Mesodermal cell (in vitro differentiated cells): ENCODE measurements at regions not wholly inside any gene's neighbourhood (a gene's known extent, or its start where the extent isn't known, plus 50 kb on each side); places are given as distances from the start of the nearest gene placed in this dataset.
"Not testable (repeated sequence)": the region's sequence is repeated elsewhere in the genome, so short reads cannot be mapped to it uniquely, and the experiment has no call there.

Experiments used
- H3K27ac ChIP-seq: 2 replicates; pipeline ENCODE4 v1.7.0; 2013; ENCODE audit warnings: mild to moderate bottlenecking, low read depth, low read length, moderate library complexity; ENCODE audit not compliant: severe bottlenecking
- H3K36me3 ChIP-seq: 2 replicates; pipeline ENCODE4 v1.7.1; 2013; ENCODE audit warnings: mild to moderate bottlenecking, low read length, moderate library complexity; ENCODE audit not compliant: control insufficient read depth, insufficient read depth
- H3K4me1 ChIP-seq: one replicate; pipeline ENCODE4 v1.7.1; 2013; ENCODE audit warnings: mild to moderate bottlenecking, low read length; ENCODE audit not compliant: insufficient read depth, control insufficient read depth, poor library complexity, severe bottlenecking
- H3K4me3 ChIP-seq: 2 replicates; pipeline ENCODE4 v1.7.0; 2013; ENCODE audit warnings: low read length, control low read depth, mild to moderate bottlenecking; ENCODE audit not compliant: insufficient read depth, poor library complexity, severe bottlenecking; ENCODE audit errors: extremely low read depth
- H3K9me3 ChIP-seq: 2 replicates; pipeline ENCODE4 v1.7.1; 2013; ENCODE audit warnings: mild to moderate bottlenecking, low read length, moderate library complexity; ENCODE audit not compliant: control insufficient read depth
- WGBS, 2 experiments: methylation state at CpG; one replicate each; pipeline ENCODE4 v1.1.5; 2013; ENCODE audit warnings: missing lambda C conversion rate in 2 of 2; ENCODE audit not compliant: insufficient coverage in 2 of 2; 5-methylcytosine and 5-hydroxymethylcytosine counted together

GRCh38 chr6:19603721-19604120, 233.4 kb upstream of the ID4 start:
- WGBS, 2 experiments: 86 to 100% methylated on average over 1 of the region's 1 CpG
- no peak overlapping the region for H3K4me3 ChIP-seq
- H3K9me3 ChIP-seq: no peaks in the 10 kb centered on the region
- H3K27ac ChIP-seq: no peak overlapping the region
- H3K4me1 ChIP-seq: no peaks in the 10 kb centered on the region
- no peaks in the 10 kb centered on the region for H3K36me3 ChIP-seq

- no peak overlapping the region for H3K27ac ChIP-seq
- no peak overlapping the region for H3K4me3 ChIP-seq
- WGBS, 2 experiments: 93 to 95% methylated on average over 4 to 5 of the region's 6 CpGs
- H3K9me3 ChIP-seq: no peaks in the 10 kb centered on the region
- no peaks in the 10 kb centered on the region for H3K36me3 ChIP-seq
- no peaks in the 10 kb centered on the region for H3K4me1 ChIP-seq
Measured at GRCh38 chr6:19605624-19606023, 231.5 kb upstream of the ID4 start.

GRCh38 chr6:19608546-19608945, 228.6 kb upstream of the ID4 start:
- no CpG with 5 or more reads among the region's 1 CpG for WGBS, 2 experiments
- Histone ChIP-seq H3K4me3 (no peak overlapping the region), H3K9me3 (no peaks in the 10 kb centered on the region), H3K4me1 (no peaks in the 10 kb centered on the region), H3K27ac (no peak overlapping the region), H3K36me3 (no peaks in the 10 kb centered on the region)

GRCh38 chr6:19609972-19610641, 227.1 kb upstream of the ID4 start:
- H3K27ac ChIP-seq: no peak overlapping the region

GRCh38 chr6:19612672-19613466, 224.3 kb upstream of the ID4 start:
- H3K4me3 ChIP-seq, H3K4me1 ChIP-seq, H3K36me3 ChIP-seq, H3K9me3 ChIP-seq, H3K27ac ChIP-seq: not testable (repeated sequence)
- WGBS, 2 experiments: 94 to 95% methylated on average over 23 to 27 of the region's 27 CpGs

More at GRCh38 chr6:19609972-19610641, 227.1 kb upstream of the ID4 start:
- Histone ChIP-seq H3K9me3 (no peaks in the 10 kb centered on the region), H3K4me3 (no peak overlapping the region), H3K4me1 (no peaks in the 10 kb centered on the region), H3K36me3 (no peaks in the 10 kb centered on the region)
- 100% methylated on average over 1 of the region's 5 CpGs; no CpG with 5 or more reads in 1 of the 2 experiments for WGBS, 2 experiments

- 85 to 88% methylated on average over 2 to 3 of the region's 5 CpGs for WGBS, 2 experiments
- no peaks in the 10 kb centered on the region for H3K4me1 ChIP-seq
- no peaks in the 10 kb centered on the region for H3K36me3 ChIP-seq
- H3K27ac ChIP-seq: no peak overlapping the region
- no peak overlapping the region for H3K4me3 ChIP-seq
- no peaks in the 10 kb centered on the region for H3K9me3 ChIP-seq
Measured at GRCh38 chr6:19613678-19614077, 223.5 kb upstream of the ID4 start.

GRCh38 chr6:19616022-19616421, 221.1 kb upstream of the ID4 start:
- no peaks in the 10 kb centered on the region for H3K36me3 ChIP-seq
- no peak overlapping the region for H3K4me3 ChIP-seq
- H3K4me1 ChIP-seq: no peaks in the 10 kb centered on the region
- no peak overlapping the region for H3K27ac ChIP-seq
- no peaks in the 10 kb centered on the region for H3K9me3 ChIP-seq

- Histone ChIP-seq H3K36me3 (no peaks in the 10 kb centered on the region), H3K4me1 (no peaks in the 10 kb centered on the region), H3K27ac (no peak overlapping the region), H3K9me3 (no peaks in the 10 kb centered on the region), H3K4me3 (no peak overlapping the region)
- 91% methylated on average over 5 of the region's 5 CpGs for WGBS, 2 experiments
Measured at GRCh38 chr6:19632230-19632629, 204.9 kb upstream of the ID4 start.

GRCh38 chr6:19632786-19633185, 204.4 kb upstream of the ID4 start:
- no peak overlapping the region for H3K27ac ChIP-seq
- 89 to 90% methylated on average over 2 of the region's 3 CpGs for WGBS, 2 experiments
- no peaks in the 10 kb centered on the region for H3K36me3 ChIP-seq
- no peaks in the 10 kb centered on the region for H3K9me3 ChIP-seq
- no peak overlapping the region for H3K4me3 ChIP-seq
- H3K4me1 ChIP-seq: no peaks in the 10 kb centered on the region

GRCh38 chr6:19635728-19636127, 201.4 kb upstream of the ID4 start:
- Histone ChIP-seq H3K27ac (no peak overlapping the region), H3K4me3 (no peak overlapping the region), H3K36me3 (no peaks in the 10 kb centered on the region), H3K4me1 (no peaks in the 10 kb centered on the region), H3K9me3 (no peaks in the 10 kb centered on the region)
- no CpG with 5 or more reads among the region's 2 CpGs for WGBS, 2 experiments

GRCh38 chr6:19637010-19637409, 200.2 kb upstream of the ID4 start:
- no peaks in the 10 kb centered on the region for H3K36me3 ChIP-seq
- no CpG with 5 or more reads among the region's 1 CpG for WGBS, 2 experiments
- no peak overlapping the region for H3K27ac ChIP-seq
- H3K4me3 ChIP-seq: no peak overlapping the region
- no peaks in the 10 kb centered on the region for H3K9me3 ChIP-seq
- no peaks in the 10 kb centered on the region for H3K4me1 ChIP-seq
